OCI-LY3 (cell line): ENCODE measurements at regions not wholly inside any gene's neighbourhood (a gene's known extent, or its start where the extent isn't known, plus 50 kb on each side); places are given as distances from the start of the nearest gene placed in this dataset.

ENCODE experiments used
- H2AFZ ChIP-seq: fragments of 200-600, 300-600 bp; shearing (Covaris generic); 2 replicates; pipeline ENCODE4 v1.6.0; 2014; ENCODE audit warnings: antibody characterized with exemption, low read depth, low read length
- H3K27ac ChIP-seq: fragments of 200-600, 300-600 bp; sonication (generic); 2 replicates; pipeline ENCODE4 v1.5.1; 2014; ENCODE audit warnings: mild to moderate bottlenecking, low read length, moderate library complexity, mixed read lengths
- H3K27me3 ChIP-seq: fragments of 200-600, 300-600 bp; sonication (generic); 2 replicates; pipeline ENCODE4 v1.6.1; 2014; ENCODE audit warnings: low read depth, low read length, mixed read lengths
- H3K36me3 ChIP-seq: fragments of 200-600, 300-600 bp; sonication (generic); replicated peaks from 2 replicates; pipeline ENCODE3; 2014; ENCODE audit warnings: low read depth, low read length, mixed read lengths
- H3K4me1 ChIP-seq: fragments of 300-600, 200-600 bp; sonication (generic); 2 replicates; pipeline ENCODE4 v1.6.1; 2014; ENCODE audit warnings: low read length, mixed read lengths
- H3K4me2 ChIP-seq: fragments of 200-600, 300-600 bp; sonication (generic); 2 replicates; pipeline ENCODE4 v1.6.1; 2014; ENCODE audit warnings: low read length, mixed read lengths
- H3K4me3 ChIP-seq: fragments of 300-600, 200-600 bp; sonication (generic); 2 replicates; pipeline ENCODE4 v1.5.1; 2014; ENCODE audit warnings: antibody characterized with exemption, mild to moderate bottlenecking, low read length, moderate library complexity
- H3K79me2 ChIP-seq: fragments of 300-600, 200-600 bp; shearing (Covaris generic); 2 replicates; pipeline ENCODE4 v1.6.1; 2014; ENCODE audit warnings: mild to moderate bottlenecking, low read length, mixed read lengths
- H3K9ac ChIP-seq: fragments of 300-600, 200-600 bp; shearing (Covaris generic); 2 replicates; pipeline ENCODE4 v1.6.0; 2014; ENCODE audit warnings: mild to moderate bottlenecking, low read length, moderate library complexity
- H3K9me3 ChIP-seq: fragments of 200-600, 300-600 bp; shearing (Covaris generic); 2 replicates; pipeline ENCODE4 v1.6.1; 2014; ENCODE audit warnings: low read length, mixed read lengths; ENCODE audit not compliant: insufficient read depth
- H4K20me1 ChIP-seq: fragments of 200-600, 300-600 bp; sonication (generic); 2 replicates; pipeline ENCODE4 v1.6.1; 2016; ENCODE audit warnings: low read length, mixed read lengths; ENCODE audit not compliant: insufficient read depth
- CTCF ChIP-seq: fragments of 200-600, 300-600 bp; sonication (generic); IDR thresholded peaks from 2 replicates; pipeline ENCODE4 v1.5.1; 2014; ENCODE audit warnings: antibody characterized with exemption, low read length, low read depth
- EZH2phosphoT487 ChIP-seq: fragments of 200-600 bp; shearing (Covaris generic); IDR thresholded peaks from 2 replicates; pipeline ENCODE4 v1.6.1; 2018; ENCODE audit warnings: antibody characterized with exemption, mixed run types, low read depth

- Histone ChIP-seq H3K4me2 (no peak overlapping the region), H3K9ac (no peak overlapping the region), H4K20me1 (no peaks in the 10 kb centered on the region), H2AFZ (no peak overlapping the region), H3K4me1 (no peaks in the 10 kb centered on the region), H3K27me3 (no peaks in the 10 kb centered on the region), H3K9me3 (0 out of 2 replicates have a peak, but pooled peaks cover 3% of the 10 kb centered on the region), H3K79me2 (no peaks in the 10 kb centered on the region), H3K4me3 (no peak overlapping the region), H3K36me3 (no peaks in the 10 kb centered on the region), H3K27ac (no peak overlapping the region)
- TF ChIP-seq EZH2phosphoT487 (no peak), CTCF (no peak)
These were observed 337.3 kb downstream of the SPATA31D1 start for GRCh38 chr9:82325907-82326306.

GRCh38 chr9:82327641-82328040, 339.1 kb downstream of the SPATA31D1 start:
- no peaks in the 10 kb centered on the region for H4K20me1 ChIP-seq
- H2AFZ ChIP-seq: no peak overlapping the region
- TF ChIP-seq EZH2phosphoT487: no peak
- TF ChIP-seq CTCF: no peak
- H3K9me3 ChIP-seq: 0 out of 2 replicates have a peak, but pooled peaks cover 3% of the 10 kb centered on the region
- no peaks in the 10 kb centered on the region for H3K27me3 ChIP-seq
- H3K79me2 ChIP-seq: no peaks in the 10 kb centered on the region
- no peaks in the 10 kb centered on the region for H3K4me1 ChIP-seq
- no peaks in the 10 kb centered on the region for H3K36me3 ChIP-seq
- no peak overlapping the region for H3K9ac ChIP-seq
- no peak overlapping the region for H3K4me3 ChIP-seq
- H3K4me2 ChIP-seq: no peak overlapping the region
- H3K27ac ChIP-seq: no peak overlapping the region

GRCh38 chr9:82331079-82331478, 342.5 kb downstream of the SPATA31D1 start:
- Histone ChIP-seq H3K4me3 (no peak overlapping the region), H3K9ac (no peak overlapping the region), H3K4me2 (no peak overlapping the region), H3K27me3 (no peaks in the 10 kb centered on the region), H3K36me3 (no peaks in the 10 kb centered on the region), H3K4me1 (no peaks in the 10 kb centered on the region), H3K79me2 (no peaks in the 10 kb centered on the region), H3K9me3 (no peaks in the 10 kb centered on the region), H3K27ac (no peak overlapping the region), H4K20me1 (no peaks in the 10 kb centered on the region), H2AFZ (no peak overlapping the region)
- TF ChIP-seq CTCF: no peak
- no peak for TF ChIP-seq EZH2phosphoT487

- H3K27me3 ChIP-seq: no peaks in the 10 kb centered on the region
- no peaks in the 10 kb centered on the region for H3K36me3 ChIP-seq
- no peaks in the 10 kb centered on the region for H3K4me1 ChIP-seq
- H3K9me3 ChIP-seq: no peaks in the 10 kb centered on the region
- no peak overlapping the region for H3K4me2 ChIP-seq
- no peak overlapping the region for H3K4me3 ChIP-seq
- no peak overlapping the region for H3K27ac ChIP-seq
- TF ChIP-seq EZH2phosphoT487 (no peak), CTCF (no peak)
- H4K20me1 ChIP-seq: no peaks in the 10 kb centered on the region
- no peaks in the 10 kb centered on the region for H3K79me2 ChIP-seq
- no peak overlapping the region for H2AFZ ChIP-seq
- no peak overlapping the region for H3K9ac ChIP-seq
These were observed 343.6 kb downstream of the SPATA31D1 start for GRCh38 chr9:82332018-82332773.
